ENCODE measurements at regions not wholly inside any gene's neighbourhood (a gene's known extent, or its start where the extent isn't known, plus 50 kb on each side); places are given as distances from the start of the nearest gene placed in this dataset.

DNA sequence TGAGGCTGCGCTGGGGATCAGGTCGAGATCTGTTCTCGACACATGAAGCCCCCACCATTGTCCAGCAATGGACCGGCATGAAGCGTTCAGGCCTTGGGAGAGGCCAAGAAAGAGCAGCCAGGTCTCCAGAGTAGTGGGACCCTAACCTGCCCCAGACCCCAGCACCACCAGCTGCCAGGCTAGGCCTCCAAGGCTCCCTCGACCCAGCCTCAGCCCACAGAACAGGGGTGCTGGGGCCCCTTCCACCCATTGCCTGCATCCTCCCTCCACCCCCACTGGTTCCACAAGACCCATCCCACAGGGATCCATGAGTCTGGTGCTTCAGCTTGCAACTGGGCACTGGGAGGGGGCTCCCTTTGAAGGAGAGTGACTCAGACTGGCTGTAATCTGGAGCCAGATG is 120.3 kb downstream of the TUBA3C start:
- Histone ChIP-seq H2BK15ac (ENCODE audit: low read depth, low read length) (no peak overlapping the region), H3K23me2 (ENCODE audit: insufficient read length, low read depth, low read length, poor library complexity, severe bottlenecking) (no peaks in the 10 kb centered on the region), H3K9ac (ENCODE audit: extremely low read depth, insufficient read length, low read length) (no peak overlapping the region), H3K79me1 (ENCODE audit: insufficient read depth, low read depth, low read length, poor library complexity, severe bottlenecking) (no peaks in the 10 kb centered on the region), H3K23ac (ENCODE audit: insufficient read length, low read depth, low read length) (no peak overlapping the region), H2BK120ac (ENCODE audit: low read depth, low read length, poor library complexity, severe bottlenecking) (no peak overlapping the region), H2BK12ac (ENCODE audit: insufficient read length, low read depth, low read length) (no peak overlapping the region), H4K91ac (ENCODE audit: insufficient read length, low read depth, low read length) (no peak overlapping the region), H3K14ac (ENCODE audit: insufficient read depth, low read length) (no peak overlapping the region), H3K4me2 (ENCODE audit: insufficient read depth, insufficient read length, low read length) (no peak overlapping the region), H2BK20ac (ENCODE audit: low read depth, low read length, poor library complexity, severe bottlenecking) (no peak overlapping the region), H3K9me3 (ENCODE audit: control insufficient read depth, low read depth, low read length) (peaks cover 89% of the 10 kb centered on the region), H4K5ac (ENCODE audit: insufficient read length, low read depth, low read length) (no peak overlapping the region), H3K27me3 (ENCODE audit: insufficient read depth, low read length) (no peaks in the 10 kb centered on the region), H2BK5ac (ENCODE audit: insufficient read length, low read length) (no peak overlapping the region), H3K56ac (ENCODE audit: insufficient read length, low read depth, low read length) (no peak overlapping the region), H4K20me1 (ENCODE audit: control insufficient read depth, insufficient read depth, insufficient read length) (no peaks in the 10 kb centered on the region), H3K18ac (ENCODE audit: insufficient read length, low read depth, low read length) (no peak overlapping the region), H3K27ac (ENCODE audit: insufficient read length, low read depth, low read length) (no peak overlapping the region), H3K4ac (ENCODE audit: low read depth, low read length) (no peak overlapping the region), H3K79me2 (ENCODE audit: insufficient read depth, low read length) (no peaks in the 10 kb centered on the region), H2AFZ (ENCODE audit: low read length) (no peak overlapping the region), H3K4me1 (ENCODE audit: insufficient read depth, low read length) (no peaks in the 10 kb centered on the region), H3T11ph (ENCODE audit: low read length) (no peak overlapping the region), H4K8ac (replicated peaks; ENCODE audit: insufficient read length, low read depth, low read length) (no peak overlapping the region), H2AK5ac (ENCODE audit: insufficient read length, low read length) (no peak overlapping the region)
- peaks cover 97 to 98% of the 10 kb centered on the region in 2 experiments for H3K9me3 Mint-ChIP-seq
- WGBS (ENCODE audit: extremely low coverage, insufficient read length, low lambda C conversion rate): no CpG with 5 or more reads among the region's 6 CpGs
- H3K27me3 Mint-ChIP-seq (ENCODE audit: low read depth): peaks cover 4% of the 10 kb centered on the region
- TF ChIP-seq, protein P1, sequence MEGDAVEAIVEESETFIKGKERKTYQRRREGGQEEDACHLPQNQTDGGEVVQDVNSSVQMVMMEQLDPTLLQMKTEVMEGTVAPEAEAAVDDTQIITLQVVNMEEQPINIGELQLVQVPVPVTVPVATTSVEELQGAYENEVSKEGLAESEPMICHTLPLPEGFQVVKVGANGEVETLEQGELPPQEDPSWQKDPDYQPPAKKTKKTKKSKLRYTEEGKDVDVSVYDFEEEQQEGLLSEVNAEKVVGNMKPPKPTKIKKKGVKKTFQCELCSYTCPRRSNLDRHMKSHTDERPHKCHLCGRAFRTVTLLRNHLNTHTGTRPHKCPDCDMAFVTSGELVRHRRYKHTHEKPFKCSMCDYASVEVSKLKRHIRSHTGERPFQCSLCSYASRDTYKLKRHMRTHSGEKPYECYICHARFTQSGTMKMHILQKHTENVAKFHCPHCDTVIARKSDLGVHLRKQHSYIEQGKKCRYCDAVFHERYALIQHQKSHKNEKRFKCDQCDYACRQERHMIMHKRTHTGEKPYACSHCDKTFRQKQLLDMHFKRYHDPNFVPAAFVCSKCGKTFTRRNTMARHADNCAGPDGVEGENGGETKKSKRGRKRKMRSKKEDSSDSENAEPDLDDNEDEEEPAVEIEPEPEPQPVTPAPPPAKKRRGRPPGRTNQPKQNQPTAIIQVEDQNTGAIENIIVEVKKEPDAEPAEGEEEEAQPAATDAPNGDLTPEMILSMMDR (conservative IDR thresholded peaks at IDR 0.05): no peak
- peaks cover 9 to 24% (median 19%) of the 10 kb centered on the region in 3 experiments; a peak in 6 of 7 replicates for H3K36me3 Mint-ChIP-seq (ENCODE audit: insufficient read depth in 1 of 3, low read depth in 3 of 3)
- no peak overlapping the region for H3K27ac Mint-ChIP-seq
- H3K4me3 Mint-ChIP-seq: no peak overlapping the region
- no peak for DNase-seq
- H3K4me1 Mint-ChIP-seq: no peaks in the 10 kb centered on the region
